ENCODE measurements at regions not wholly inside any gene's neighbourhood (a gene's known extent, or its start where the extent isn't known, plus 50 kb on each side); places are given as distances from the start of the nearest gene placed in this dataset.

GRCh38 chr1:78758506-78758905 is 108.9 kb downstream of the IFI44 start:
- Histone ChIP-seq H4K20me1 (ENCODE audit: insufficient read depth, low read length) (no peaks in the 10 kb centered on the region), H2AFZ (ENCODE audit: low read length) (no peak overlapping the region), H3K4me2 (ENCODE audit: low read length) (no peak overlapping the region), H3K4me1 (ENCODE audit: insufficient read depth, low read length, severe bottlenecking) (no peaks in the 10 kb centered on the region), H3K9me3 (ENCODE audit: low read length) (no peaks in the 10 kb centered on the region), H3K79me2 (ENCODE audit: insufficient read depth, low read length) (no peaks in the 10 kb centered on the region), H3K9me2 (ENCODE audit: low read depth, low read length) (no peaks in the 10 kb centered on the region), H3K36me3 (ENCODE audit: insufficient read depth, low read length) (no peaks in the 10 kb centered on the region), H3F3A (ENCODE audit: insufficient read depth, low read length) (no peaks in the 10 kb centered on the region), H3K4me3 (ENCODE audit: low read depth, low read length, poor library complexity, severe bottlenecking) (no peak overlapping the region), H3K27ac (ENCODE audit: low read depth, low read length, poor library complexity, severe bottlenecking) (no peak overlapping the region), H3K9ac (ENCODE audit: low read length) (no peak overlapping the region), H3K27me3 (ENCODE audit: insufficient read depth, low read length) (no peaks in the 10 kb centered on the region)
- TF ChIP-seq CTCF (IDR thresholded peaks at IDR 0.05; ENCODE audit: low read length) (no peak), EZH2 (IDR thresholded peaks at IDR 0.05; ENCODE audit: borderline replicate concordance, low read length) (no peak)

GRCh38 chr1:78759881-78760280 is 110.2 kb downstream of the IFI44 start:
- Histone ChIP-seq H3K4me2 (ENCODE audit: low read length) (no peak overlapping the region), H3K9me2 (ENCODE audit: low read depth, low read length) (no peaks in the 10 kb centered on the region), H3K27ac (ENCODE audit: low read depth, low read length, poor library complexity, severe bottlenecking) (no peak overlapping the region), H3K79me2 (ENCODE audit: insufficient read depth, low read length) (no peaks in the 10 kb centered on the region), H3K4me1 (ENCODE audit: insufficient read depth, low read length, severe bottlenecking) (no peaks in the 10 kb centered on the region), H3K9ac (ENCODE audit: low read length) (no peak overlapping the region), H4K20me1 (ENCODE audit: insufficient read depth, low read length) (no peaks in the 10 kb centered on the region), H3K9me3 (ENCODE audit: low read length) (no peaks in the 10 kb centered on the region), H3K36me3 (ENCODE audit: insufficient read depth, low read length) (no peaks in the 10 kb centered on the region), H3F3A (ENCODE audit: insufficient read depth, low read length) (no peaks in the 10 kb centered on the region), H3K4me3 (ENCODE audit: low read depth, low read length, poor library complexity, severe bottlenecking) (no peak overlapping the region), H3K27me3 (ENCODE audit: insufficient read depth, low read length) (no peaks in the 10 kb centered on the region), H2AFZ (ENCODE audit: low read length) (no peak overlapping the region)
- TF ChIP-seq CTCF (IDR thresholded peaks at IDR 0.05; ENCODE audit: low read length) (no peak), EZH2 (IDR thresholded peaks at IDR 0.05; ENCODE audit: borderline replicate concordance, low read length) (no peak)

- Histone ChIP-seq H2AFZ (ENCODE audit: low read length) (no peak overlapping the region), H3F3A (ENCODE audit: insufficient read depth, low read length) (no peaks in the 10 kb centered on the region), H3K27me3 (ENCODE audit: insufficient read depth, low read length) (no peaks in the 10 kb centered on the region), H3K4me1 (ENCODE audit: insufficient read depth, low read length, severe bottlenecking) (no peaks in the 10 kb centered on the region), H3K4me2 (ENCODE audit: low read length) (no peak overlapping the region), H3K9ac (ENCODE audit: low read length) (no peak overlapping the region), H4K20me1 (ENCODE audit: insufficient read depth, low read length) (no peaks in the 10 kb centered on the region), H3K36me3 (ENCODE audit: insufficient read depth, low read length) (no peaks in the 10 kb centered on the region), H3K9me3 (ENCODE audit: low read length) (no peaks in the 10 kb centered on the region), H3K79me2 (ENCODE audit: insufficient read depth, low read length) (no peaks in the 10 kb centered on the region), H3K4me3 (ENCODE audit: low read depth, low read length, poor library complexity, severe bottlenecking) (no peak overlapping the region), H3K9me2 (ENCODE audit: low read depth, low read length) (no peaks in the 10 kb centered on the region), H3K27ac (ENCODE audit: low read depth, low read length, poor library complexity, severe bottlenecking) (no peak overlapping the region)
- TF ChIP-seq CTCF (IDR thresholded peaks at IDR 0.05; ENCODE audit: low read length) (no peak), EZH2 (IDR thresholded peaks at IDR 0.05; ENCODE audit: borderline replicate concordance, low read length) (no peak)
Observed at GRCh38 chr1:78760858-78761257, 111.2 kb downstream of the IFI44 start.
